HEK293 (cell line): ENCODE measurements at regions not wholly inside any gene's neighbourhood (a gene's known extent, or its start where the extent isn't known, plus 50 kb on each side); places are given as distances from the start of the nearest gene placed in this dataset.

Source experiments
- WT1 ChIP-seq: fragments of 450-650 bp; formaldehyde crosslinking; IDR thresholded peaks from 2 replicates; pipeline ENCODE4 v1.5.1; 2016; ENCODE audit warnings: missing biosample characterization, missing genetic modification characterization
- ZNF169 ChIP-seq: fragments of 450-650 bp; formaldehyde crosslinking; IDR thresholded peaks from 2 replicates; pipeline ENCODE4 v1.5.1; 2016; ENCODE audit warnings: missing biosample characterization, missing genetic modification characterization
- ZNF501 ChIP-seq: fragments of 450-650 bp; formaldehyde crosslinking; IDR thresholded peaks from 2 replicates; pipeline ENCODE4 v1.5.1; 2016; ENCODE audit warnings: missing biosample characterization, missing genetic modification characterization
- ZNF670 ChIP-seq: fragments of 450-650 bp; formaldehyde crosslinking; IDR thresholded peaks from 2 replicates; pipeline ENCODE4 v1.5.1; 2016; ENCODE audit warnings: missing biosample characterization, missing genetic modification characterization, low read depth
- TF ChIP-seq, protein P1 (sequence below): fragments of 450-650 bp; formaldehyde crosslinking; IDR thresholded peaks from 2 replicates; pipeline ENCODE4 v1.5.1; 2016; ENCODE audit warnings: missing biosample characterization, missing genetic modification characterization
- TF ChIP-seq, protein P2 (sequence below): fragments of 450-650 bp; formaldehyde crosslinking; IDR thresholded peaks from 2 replicates; pipeline ENCODE4 v1.5.1; 2017; ENCODE audit warnings: missing biosample characterization, missing genetic modification characterization

DNA sequence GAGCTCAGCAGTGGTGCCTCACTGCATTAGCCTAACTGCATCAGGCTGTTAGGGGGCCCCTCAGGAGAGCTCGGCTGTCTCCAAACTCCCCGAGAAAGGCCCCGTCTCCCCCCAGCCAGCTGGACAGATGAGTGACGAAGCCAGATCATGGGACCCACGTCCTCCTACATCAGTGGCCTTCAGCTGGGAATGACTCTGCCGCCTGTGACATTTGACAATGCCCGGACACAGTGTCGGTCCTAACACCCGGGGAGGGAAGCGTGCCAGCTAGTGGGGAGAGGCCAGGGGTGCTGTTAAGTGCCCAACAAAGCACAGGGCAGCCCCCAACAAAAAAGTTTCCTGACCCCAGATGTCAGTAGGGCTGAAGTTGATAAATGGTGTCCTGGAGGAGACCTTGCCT is 375.2 kb upstream of the IRX2 start:
- TF ChIP-seq, protein P1, sequence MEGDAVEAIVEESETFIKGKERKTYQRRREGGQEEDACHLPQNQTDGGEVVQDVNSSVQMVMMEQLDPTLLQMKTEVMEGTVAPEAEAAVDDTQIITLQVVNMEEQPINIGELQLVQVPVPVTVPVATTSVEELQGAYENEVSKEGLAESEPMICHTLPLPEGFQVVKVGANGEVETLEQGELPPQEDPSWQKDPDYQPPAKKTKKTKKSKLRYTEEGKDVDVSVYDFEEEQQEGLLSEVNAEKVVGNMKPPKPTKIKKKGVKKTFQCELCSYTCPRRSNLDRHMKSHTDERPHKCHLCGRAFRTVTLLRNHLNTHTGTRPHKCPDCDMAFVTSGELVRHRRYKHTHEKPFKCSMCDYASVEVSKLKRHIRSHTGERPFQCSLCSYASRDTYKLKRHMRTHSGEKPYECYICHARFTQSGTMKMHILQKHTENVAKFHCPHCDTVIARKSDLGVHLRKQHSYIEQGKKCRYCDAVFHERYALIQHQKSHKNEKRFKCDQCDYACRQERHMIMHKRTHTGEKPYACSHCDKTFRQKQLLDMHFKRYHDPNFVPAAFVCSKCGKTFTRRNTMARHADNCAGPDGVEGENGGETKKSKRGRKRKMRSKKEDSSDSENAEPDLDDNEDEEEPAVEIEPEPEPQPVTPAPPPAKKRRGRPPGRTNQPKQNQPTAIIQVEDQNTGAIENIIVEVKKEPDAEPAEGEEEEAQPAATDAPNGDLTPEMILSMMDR = no peak
- TF ChIP-seq ZNF501 (tag by site-specific recombination) (no peak), ZNF169 (tag by site-specific recombination) (no peak), WT1 (no peak), ZNF670 (tag by site-specific recombination) (no peak)
- TF ChIP-seq, protein P2, sequence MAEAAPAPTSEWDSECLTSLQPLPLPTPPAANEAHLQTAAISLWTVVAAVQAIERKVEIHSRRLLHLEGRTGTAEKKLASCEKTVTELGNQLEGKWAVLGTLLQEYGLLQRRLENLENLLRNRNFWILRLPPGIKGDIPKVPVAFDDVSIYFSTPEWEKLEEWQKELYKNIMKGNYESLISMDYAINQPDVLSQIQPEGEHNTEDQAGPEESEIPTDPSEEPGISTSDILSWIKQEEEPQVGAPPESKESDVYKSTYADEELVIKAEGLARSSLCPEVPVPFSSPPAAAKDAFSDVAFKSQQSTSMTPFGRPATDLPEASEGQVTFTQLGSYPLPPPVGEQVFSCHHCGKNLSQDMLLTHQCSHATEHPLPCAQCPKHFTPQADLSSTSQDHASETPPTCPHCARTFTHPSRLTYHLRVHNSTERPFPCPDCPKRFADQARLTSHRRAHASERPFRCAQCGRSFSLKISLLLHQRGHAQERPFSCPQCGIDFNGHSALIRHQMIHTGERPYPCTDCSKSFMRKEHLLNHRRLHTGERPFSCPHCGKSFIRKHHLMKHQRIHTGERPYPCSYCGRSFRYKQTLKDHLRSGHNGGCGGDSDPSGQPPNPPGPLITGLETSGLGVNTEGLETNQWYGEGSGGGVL (tag by site-specific recombination) = no peak
